IPS-NIHi7 (cell line): ENCODE measurements at regions not wholly inside any gene's neighbourhood (a gene's known extent, or its start where the extent isn't known, plus 50 kb on each side); places are given as distances from the start of the nearest gene placed in this dataset.
A peak's percentile ranks its signal among the peaks of the same experiment; 100 is the strongest.
"Not testable (repeated sequence)": the region's sequence is repeated elsewhere in the genome, so short reads cannot be mapped to it uniquely, and the experiment has no call there.

Source experiments
- DNase-seq: peaks from one replicate; pipeline ENCODE4 v3.0.0; 2012; ENCODE audit warnings: mixed read lengths; ENCODE audit errors: extremely low spot score

DNA sequence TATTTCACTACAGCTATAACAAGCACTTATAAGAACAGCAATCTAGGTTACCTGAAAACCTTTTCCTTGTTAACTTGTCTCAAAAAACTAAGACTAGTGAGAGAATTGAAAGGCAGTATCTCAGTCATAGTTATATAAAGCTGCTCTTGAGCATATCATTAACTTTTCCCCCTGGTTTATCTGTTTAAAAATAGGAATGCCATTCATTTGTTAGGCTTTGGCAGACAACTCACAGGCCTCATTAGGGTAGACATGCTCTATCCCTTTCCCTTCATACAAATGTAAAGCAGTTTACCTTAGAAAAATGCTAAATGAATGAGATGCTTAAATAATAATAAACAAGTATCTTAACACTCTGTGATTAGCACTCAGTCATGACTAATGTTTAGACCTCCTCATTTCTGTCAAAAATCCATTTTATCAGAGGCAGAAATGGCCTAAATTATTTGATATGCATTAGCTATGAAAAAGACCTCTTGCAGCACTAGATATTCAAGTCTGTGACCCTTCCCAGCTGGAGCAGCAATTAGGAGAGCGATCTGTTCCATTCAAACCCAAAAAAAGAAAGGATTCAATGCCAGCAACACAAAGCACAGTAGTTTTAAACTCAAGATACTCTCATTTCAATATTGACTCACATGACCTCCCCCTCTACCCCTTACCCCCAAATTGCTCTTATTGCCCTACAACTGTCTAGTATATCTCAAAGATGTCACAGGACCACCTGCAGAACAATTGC is 1578.8 kb upstream of the WWC1 start:
- DNase-seq = no peak

DNA sequence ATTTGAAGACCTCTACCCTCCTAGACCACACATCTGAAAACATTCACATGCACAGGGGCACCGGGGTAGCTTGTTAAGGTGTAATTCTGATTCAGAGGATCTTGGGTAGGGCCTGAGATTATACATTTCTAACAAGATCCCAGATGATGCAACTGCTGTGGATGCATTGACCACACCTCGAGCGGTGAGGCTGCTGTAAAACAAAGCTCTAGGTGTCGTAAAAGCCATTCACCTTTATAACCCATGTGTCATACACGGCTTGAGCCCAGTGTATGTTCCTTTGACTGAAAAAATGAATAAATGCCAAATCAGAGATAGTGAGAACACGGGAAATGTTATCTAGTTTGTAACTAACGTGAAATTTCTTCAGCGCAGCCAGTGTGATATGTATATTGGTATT is 1578.2 kb upstream of the WWC1 start:
- no peak for DNase-seq

DNA sequence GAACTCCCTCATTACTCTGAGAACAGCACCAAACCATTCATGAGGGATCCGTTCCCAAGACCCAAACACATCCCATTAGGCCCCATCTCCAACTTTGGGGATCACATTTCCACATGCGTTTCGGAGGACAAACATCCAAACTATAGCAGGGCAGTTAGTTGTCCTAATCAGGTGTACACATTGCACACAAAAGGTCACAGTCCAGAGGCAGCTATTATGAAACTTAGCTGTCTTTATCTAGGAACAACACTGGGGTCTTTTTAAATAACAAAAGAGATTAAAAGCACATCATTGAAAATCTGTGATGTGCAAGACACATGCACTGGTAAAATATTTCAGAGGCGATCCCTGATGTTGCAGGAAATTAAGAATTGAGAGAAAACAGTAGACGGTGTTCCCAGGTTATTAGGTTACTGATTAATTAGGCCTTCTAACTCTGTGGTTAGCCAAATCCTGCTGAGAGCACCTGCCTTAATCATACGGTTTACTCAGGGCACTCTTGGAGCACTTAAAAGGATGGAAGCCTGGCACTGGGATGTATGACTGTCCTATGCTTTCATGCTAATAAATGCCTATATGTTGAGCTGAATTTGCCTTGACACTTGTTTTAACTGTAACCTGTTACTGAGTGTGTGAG is 1574.5 kb upstream of the WWC1 start:
- DNase-seq = no peak

DNA sequence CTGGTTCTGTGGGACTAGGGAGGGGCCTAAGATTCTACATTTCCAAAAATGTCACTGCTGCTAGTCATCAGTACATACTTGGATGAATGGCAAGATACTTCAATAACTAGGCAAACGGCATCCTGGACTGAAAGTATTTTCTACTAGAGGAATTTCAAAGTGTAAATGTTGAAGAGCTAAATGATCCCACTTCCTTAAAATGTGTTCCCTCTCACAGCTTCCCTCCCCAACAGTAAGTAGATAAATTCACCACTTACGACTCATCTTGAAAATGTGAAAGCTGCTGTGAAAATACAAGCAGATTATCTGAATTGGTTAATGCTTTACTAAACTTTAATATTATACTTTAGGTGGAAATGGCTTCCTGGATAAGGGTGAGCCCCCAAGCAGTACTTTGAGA is 1571.5 kb upstream of the WWC1 start:
- no peak for DNase-seq

DNA sequence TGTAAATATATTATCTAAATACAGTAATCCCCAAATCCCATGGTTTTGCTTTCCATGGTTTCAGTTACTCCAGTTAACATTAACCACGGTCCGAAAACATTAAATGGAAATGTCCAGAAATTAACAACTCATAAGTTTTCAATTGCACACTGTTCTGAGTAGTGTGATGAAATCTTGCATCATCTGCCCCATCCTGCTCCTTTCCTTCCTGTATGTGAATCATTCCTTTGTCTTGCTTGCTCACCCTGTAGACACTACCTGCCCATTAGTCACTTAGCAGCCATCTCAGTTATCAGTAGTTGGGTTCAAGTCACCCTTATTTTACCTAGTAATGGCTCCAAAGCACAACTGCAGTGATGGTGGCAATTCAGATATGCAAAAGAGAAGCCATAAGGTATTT is 1568.5 kb upstream of the WWC1 start:
- no peak for DNase-seq

DNA sequence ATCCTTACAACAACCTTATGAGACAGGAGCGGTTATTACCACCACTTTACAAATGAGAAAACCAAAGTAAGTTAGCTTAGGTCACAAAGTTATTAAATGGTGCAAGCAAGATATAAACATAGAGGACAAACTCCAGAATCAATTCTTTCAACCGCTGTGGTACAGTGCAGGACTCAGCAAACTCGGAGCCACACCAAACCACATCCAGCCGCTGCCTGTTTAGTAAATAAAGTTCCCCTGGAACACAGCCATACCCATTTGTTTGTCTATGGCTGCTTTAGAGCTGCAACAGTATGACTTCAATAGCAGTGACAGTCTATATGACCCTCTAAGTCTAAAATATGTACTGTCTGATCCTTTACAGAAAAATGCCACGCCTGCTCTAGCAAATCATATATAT is 1567.2 kb upstream of the WWC1 start:
- no peak for DNase-seq

DNA sequence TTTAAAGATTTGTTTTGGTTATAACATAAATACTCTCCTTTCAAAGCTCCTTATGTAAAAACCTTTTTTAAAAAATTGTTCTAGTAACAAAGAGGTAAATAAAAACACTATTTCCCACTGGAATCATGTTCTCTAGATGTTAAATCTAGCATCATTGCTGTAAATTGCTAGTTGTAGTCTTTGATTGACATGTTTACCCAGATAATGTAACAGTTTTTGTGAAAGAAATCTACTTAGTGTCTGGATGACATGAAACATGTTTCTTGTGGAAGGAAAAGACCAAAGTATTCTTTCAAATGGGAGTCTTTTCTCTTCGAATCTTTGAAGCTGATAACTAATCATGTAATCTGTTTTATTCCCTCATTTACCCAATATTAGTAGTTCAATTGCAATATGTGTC is 1565.9 kb upstream of the WWC1 start:
- no peak for DNase-seq

DNA sequence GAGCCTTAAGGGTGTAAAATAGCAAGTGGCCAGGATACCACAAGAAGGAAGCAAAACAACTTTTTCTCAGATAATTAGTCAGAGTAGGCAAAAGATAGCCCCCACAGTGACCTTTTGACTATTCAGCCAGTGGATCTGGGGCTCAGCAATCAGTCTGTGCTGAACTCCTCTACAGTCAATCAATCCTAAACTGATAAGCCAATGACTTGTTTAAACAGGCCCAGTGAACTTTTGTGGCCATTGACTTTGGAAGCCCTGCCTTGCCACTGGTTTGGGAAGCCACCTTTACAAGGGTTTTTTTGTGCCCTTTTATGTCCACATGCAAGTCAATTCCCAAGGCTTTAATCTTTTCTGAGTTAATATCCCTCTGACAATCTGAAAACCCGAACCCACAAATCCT is 1565.0 kb upstream of the WWC1 start:
- no peak for DNase-seq

DNA sequence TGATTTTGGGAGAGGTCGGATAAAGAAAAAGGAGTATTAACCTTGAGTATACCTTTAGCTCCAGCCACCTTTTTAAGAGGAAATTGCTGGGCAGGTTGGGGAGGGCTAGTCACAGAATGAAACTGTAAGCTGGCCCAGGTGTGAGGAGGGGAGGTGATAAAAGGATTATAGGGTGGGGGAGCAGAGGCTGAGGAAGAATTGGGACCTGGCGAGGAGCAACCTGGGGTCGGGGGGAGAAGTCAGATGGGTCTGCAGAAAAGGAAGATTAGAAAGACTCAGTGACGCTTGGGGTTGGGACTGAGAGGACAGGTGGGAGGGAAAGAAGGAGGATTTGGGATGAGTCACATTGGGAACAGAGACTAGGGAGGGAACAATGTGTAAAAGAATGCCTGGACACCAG is 1548.5 kb upstream of the WWC1 start:
- not testable (repeated sequence) for DNase-seq

DNA sequence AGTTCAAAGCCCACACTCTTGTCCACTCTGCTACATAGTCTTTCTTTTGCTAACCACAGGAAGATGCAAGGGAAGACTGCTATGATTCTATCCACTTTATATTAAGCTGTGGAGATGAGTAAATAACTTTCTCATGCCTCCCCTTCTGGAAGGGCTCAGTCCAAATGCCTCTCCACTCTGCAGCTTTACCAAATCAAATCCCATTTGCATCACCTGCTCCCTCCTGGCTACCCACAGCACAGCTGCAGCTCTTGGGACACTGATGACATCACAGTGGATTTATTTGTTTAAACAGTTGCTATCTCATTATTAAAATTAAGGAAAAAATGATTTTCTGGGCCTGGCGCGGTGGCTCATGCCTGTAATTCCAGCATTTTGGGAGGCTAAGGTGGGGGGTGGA is 1544.9 kb upstream of the WWC1 start:
- DNase-seq = no peak

DNA sequence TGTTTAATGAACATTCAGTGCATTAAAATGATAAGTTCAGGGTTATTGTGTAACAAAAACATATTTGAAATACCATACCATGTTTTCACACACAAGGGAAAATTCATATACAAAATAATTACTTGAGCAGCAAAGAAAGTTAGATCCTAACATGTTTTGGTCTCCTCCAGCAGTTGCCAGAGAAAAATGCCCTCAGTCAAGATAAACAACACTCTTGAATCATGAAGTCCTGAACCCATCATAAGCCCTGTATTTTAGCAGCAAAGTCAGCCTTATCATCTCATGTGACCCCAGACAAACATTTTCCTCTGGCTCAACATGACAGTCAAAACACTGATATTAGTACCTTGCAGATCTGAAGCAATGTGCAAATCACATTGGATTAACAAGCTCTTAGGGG is 1541.1 kb upstream of the WWC1 start:
- no peak for DNase-seq

DNA sequence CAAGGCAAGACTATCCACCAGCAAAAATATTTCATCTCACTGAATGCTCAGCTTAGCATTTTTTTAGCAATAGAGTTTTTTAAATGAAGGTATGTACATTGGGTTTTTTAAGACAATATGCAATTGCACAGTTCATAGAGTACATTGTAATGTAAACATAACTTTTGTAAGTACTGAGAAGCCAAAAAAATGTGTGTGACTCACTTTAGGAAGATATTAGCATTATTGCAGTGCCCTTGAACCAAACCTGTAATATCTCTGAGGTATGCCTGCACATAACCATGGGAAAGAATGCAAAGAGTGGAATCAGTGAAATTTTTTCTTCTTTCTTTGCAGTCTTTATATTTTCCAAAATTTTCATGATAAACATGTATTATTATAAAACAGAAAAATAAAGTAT is 1533.3 kb upstream of the WWC1 start:
- DNase-seq = no peak

DNA sequence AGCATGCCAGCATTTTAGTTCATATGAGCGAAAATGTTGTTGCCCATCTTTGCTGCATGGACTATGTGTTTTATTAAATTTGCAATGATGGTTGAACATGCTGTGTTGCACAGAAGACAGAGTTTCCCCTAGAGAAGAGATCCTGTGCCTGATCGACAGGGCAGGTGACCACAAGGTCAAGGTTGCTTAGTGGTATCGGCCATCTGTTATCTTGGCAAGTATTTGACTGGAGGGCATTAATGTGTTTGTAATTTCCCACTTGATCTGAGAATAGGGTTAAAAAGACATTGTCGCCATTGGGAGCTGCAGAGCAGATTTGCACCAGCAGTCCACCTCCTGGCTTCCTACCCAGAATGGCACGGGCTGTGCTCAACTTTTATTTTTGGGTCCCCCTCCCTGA is 1523.6 kb upstream of the WWC1 start:
- DNase-seq = no peak

DNA sequence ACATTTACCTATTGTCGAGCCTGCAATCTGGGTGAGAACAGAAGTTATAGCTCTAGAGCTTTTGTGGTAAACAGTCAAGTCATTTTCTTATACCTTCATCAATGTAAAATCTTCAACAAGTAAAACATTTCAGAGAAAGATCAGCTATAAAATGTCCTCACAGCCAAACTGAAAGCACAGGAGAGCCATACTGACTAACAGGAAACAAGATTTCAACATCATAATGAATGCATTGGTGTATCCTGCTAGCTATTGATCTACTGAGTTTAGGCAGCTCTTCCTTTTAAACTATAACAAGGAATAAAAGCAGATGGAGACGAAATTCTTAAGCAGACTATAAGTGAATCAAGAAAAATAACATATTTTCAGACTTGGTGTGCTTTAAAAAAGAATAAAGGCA is 1522.9 kb upstream of the WWC1 start:
- no peak for DNase-seq

DNA sequence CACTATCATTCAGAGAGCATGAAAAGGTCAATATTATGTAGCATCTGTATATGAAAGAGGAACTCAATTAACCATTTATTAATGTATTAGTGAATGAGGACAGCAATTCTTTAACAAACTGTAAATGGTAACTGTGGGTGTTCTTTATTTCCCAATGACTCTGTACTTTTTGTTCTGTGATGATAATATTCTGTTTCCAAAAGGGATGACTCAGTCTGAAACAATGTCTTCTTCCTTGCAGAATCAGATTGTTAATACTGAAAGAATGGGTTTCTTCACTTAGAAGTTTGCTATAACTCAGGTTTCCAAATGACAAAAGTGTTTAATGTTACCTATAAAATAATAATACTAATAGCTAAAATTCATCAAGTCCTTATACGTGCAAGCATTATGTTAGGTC is 1518.7 kb upstream of the WWC1 start:
- DNase-seq = no peak

DNA sequence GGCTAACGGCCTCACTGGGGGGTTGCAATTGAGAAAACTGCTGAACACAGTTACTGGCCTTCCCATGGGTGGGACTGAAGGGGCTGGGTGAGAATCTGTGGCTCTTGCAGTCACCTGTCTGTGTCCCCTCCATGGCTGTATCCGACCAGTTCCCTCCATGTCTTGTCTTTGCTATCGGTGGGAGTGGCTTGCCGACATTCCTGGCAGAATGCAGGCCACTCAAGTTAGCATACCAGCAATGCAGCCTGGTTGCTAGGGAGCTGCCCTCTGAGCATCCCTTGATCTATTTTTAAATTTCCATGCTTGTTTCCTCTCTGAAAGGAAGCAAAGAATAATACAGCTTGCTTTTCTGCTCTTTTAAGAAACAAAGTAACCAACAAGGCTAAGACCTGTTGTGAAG is 1509.7 kb upstream of the WWC1 start:
- DNase-seq = peak; percentile 68

DNA sequence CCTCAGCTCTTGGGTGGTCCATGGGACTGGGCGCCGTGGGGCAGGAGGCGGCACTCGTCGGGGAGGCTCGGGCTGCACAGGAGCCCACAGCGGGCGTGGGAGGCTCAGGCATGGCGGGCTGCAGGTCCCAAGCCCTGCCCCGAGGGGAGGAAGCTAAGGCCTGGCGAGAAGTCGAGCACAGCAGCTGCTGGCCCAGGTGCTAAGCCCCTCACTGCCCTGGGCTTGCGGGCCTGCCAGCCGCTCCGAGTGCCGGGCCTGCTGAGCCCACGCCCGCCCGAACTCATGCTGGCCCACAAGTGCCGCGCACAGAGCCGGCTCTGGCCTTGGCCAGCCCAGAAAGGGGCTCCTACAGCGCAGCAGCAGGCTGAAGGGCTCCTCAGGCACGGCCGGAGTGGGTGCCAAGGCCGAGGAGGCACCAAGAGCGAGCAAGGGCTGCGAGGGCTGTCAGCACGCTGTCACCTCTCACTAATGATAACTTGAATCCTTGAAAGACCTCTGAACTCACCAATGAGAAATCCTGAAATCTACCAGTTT is 1506.8 kb upstream of the WWC1 start:
- no peak for DNase-seq

DNA sequence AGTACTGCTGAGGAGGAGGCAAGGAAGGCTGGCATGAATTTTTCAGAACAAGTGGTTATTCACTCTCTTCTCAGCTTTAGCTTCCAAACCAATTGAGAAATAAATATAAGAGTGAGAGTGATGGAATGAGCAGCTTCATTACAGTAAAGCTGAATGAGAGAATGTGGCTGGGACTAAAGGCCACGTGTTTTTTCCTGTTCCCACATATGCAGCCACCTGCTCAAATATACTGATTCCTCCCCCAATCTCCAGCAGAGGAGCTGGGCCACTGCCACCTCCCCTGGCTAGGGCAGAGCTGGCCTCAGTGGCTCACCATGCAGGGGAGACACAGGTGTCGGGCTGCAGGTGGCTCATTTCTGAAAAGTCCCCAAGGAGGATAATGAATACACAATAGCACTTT is 1505.3 kb upstream of the WWC1 start:
- no peak for DNase-seq

DNA sequence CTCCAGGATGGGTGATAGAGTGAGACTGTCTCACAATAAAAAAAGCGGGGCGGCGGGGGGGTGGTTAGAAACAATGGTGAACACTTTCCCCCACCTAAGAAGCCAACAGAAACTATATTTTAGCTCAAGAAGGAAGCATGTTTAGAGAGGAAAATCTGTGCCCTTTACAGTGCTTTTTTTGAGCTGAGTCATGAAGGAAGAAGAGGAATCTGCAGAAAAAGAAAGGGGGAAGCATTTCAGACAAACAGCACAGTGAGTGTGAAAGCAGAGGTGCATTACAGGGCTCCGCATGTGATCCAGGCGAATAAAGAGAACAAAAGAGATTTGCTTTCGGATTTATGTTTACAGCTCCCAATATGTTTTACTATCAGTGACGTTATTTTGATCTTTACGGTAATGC is 1504.6 kb upstream of the WWC1 start:
- DNase-seq = no peak

DNA sequence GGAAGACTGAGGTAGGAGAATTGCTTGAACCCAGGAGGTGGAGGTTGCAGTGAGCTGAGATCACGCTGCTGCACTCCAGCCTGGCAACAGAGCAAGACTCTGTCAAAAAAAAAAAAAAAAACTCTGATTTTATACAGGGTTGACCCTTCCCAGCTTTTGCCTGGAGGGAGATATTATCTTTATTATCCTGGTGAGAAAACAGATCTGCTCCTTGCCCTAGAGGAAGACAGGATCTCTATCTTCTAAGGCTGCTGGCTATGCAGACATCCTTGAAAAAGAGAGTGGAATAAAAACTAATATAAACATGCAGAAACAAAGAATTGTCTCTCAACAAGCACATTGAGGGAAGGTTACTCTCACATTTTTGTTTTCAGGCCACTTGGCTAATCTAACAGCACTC is 1503.4 kb upstream of the WWC1 start:
- DNase-seq = no peak

DNA sequence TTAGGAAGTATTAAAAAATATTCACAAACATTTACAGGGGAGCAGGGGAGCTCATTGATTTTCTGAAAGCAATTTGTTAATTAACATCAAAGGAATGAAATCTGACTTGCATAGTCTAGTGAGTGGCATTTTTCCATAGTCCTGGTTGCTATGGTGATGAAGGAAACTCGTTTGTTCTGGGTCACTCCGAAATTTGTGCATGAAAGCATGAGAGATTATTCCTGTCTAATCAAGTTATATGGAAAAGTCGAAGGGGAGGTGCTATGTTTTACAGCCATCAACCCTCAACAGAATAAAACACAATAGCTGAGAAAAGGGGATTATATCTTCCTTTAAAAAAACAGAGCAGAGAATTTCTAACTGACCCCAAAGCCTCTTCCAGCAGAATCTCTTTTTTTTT is 1495.7 kb upstream of the WWC1 start:
- DNase-seq = no peak

DNA sequence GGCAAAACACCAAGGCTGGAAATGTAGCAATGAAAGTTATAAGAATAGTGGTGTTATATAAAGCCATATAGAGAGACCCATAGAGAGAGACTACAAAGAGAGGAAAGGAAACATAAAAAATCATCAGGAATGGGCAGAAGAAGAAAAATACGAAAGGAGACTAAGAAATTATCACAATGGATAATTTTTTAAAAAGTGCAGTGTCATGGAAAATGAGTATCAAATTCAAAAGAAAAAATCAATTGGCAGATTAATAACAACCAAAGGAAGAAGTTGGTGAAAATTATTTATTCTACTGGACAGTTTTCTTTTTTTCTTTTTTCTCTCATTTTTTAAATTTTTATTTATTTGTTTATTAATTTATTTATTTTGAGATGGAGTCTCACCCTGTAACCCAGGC is 1488.4 kb upstream of the WWC1 start:
- DNase-seq = no peak

DNA sequence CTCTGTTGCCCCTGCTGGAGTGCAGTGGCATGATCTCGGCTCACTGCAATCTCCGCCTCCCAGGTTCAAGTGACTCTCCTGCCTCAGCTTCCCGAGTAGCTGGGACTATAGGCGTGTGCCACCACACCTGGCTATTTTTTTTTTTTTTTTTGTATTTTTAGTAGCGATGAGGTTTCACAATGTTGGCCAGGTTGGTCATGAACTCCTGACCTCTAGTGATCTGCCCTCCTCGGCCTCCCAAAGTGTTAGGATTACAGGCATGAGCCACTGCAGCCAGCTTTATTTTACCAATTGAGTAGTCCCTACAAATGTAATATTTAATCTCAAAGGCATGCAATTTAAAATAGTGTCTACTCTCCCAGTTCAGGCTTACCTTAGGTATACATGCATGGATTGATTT is 1487.2 kb upstream of the WWC1 start:
- not testable (repeated sequence) for DNase-seq

DNA sequence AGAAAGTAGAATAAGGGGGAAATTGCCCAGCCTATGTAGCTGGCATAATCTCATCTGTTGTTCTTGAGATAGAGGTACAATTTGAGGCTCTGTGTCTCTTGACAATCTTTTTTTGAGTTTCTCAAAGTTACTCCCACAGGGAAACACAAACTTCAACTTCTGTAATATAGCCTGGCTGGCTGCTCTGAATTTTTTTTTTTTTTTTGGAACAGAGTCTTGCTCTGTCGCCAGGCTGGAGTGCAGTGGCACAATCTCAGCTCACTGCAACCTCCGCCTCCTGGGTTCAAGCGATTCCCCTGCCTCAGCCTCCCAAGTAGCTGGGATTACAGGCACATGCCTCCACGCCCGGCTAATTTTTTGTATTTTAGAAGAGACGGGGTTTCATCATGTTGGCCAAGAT is 1486.8 kb upstream of the WWC1 start:
- DNase-seq = not testable (repeated sequence)
